Right lobe of liver (tissue), 4 donors: ENCODE measurements at regions not wholly inside any gene's neighbourhood (a gene's known extent, or its start where the extent isn't known, plus 50 kb on each side); places are given as distances from the start of the nearest gene placed in this dataset.

Experiments
- POLR2A ChIP-seq: fragments of 450-650 bp; IDR thresholded peaks from one replicate; pipeline ENCODE4 v1.6.1; 2017; ENCODE audit warnings: antibody characterized with exemption, mild to moderate bottlenecking
- TF ChIP-seq, protein P1 (sequence below), 4 donors: fragments of 200-600 bp in 3 of 4; fragments of 450-650 bp in 1 of 4; IDR thresholded peaks; one replicate each; pipeline versions ENCODE4 v1.5.1 to v1.8.0; 2016 to 2022; ENCODE audit warnings: antibody characterized with exemption in 4 of 4, mild to moderate bottlenecking in 2 of 4
- donor health status: DM: no; HTN: no; CAD: no.
- donor health status: DM: no; HTN: no; CAD: no.
- donor health status: DM: no; HTN: yes; CAD: no.

DNA sequence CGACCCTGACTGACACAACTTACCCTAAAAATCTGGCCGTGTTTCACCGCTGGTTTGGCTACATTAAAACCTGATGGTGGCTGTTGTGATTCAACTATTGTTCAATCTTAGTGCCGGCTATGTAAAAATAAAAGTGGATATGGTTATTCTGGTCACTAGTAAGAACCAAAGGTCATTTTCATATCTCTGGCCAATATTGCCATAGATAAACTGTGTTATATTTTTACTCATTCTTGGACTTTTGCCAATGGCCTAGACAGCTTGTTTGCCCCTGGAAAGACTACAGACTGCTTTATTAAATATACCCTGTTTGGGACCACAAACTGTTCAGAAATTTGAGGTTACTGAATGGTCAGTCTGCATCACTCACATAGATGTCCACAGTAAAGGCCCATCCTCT, 258.5 kb upstream of the KLHL1 start:
- no peak for TF ChIP-seq POLR2A
- TF ChIP-seq, protein P1, sequence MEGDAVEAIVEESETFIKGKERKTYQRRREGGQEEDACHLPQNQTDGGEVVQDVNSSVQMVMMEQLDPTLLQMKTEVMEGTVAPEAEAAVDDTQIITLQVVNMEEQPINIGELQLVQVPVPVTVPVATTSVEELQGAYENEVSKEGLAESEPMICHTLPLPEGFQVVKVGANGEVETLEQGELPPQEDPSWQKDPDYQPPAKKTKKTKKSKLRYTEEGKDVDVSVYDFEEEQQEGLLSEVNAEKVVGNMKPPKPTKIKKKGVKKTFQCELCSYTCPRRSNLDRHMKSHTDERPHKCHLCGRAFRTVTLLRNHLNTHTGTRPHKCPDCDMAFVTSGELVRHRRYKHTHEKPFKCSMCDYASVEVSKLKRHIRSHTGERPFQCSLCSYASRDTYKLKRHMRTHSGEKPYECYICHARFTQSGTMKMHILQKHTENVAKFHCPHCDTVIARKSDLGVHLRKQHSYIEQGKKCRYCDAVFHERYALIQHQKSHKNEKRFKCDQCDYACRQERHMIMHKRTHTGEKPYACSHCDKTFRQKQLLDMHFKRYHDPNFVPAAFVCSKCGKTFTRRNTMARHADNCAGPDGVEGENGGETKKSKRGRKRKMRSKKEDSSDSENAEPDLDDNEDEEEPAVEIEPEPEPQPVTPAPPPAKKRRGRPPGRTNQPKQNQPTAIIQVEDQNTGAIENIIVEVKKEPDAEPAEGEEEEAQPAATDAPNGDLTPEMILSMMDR (IDR thresholded peaks at IDR 0.05), result no peak
